Stimulated activated CD4-positive, alpha-beta T cell treated with anti-CD3 and anti-CD28 coated beads, Interleukin-4, amount 100 ng/mL, for 1 hour (primary cell): ENCODE measurements at regions not wholly inside any gene's neighbourhood (a gene's known extent, or its start where the extent isn't known, plus 50 kb on each side); places are given as distances from the start of the nearest gene placed in this dataset.

Experiments used
- DNase-seq: peaks from one replicate; pipeline ENCODE4 v3.0.0-alpha.2; 2020

- no peak for DNase-seq
These were observed 2141.7 kb upstream of the TENM3 start for GRCh38 chr4:180101348-180102083.

GRCh38 chr4:180103794-180104193 lies 2139.4 kb upstream of the TENM3 start:
- no peak for DNase-seq

GRCh38 chr4:180105362-180105761 lies 2137.8 kb upstream of the TENM3 start:
- no peak for DNase-seq

GRCh38 chr4:180106122-180106521 lies 2137.1 kb upstream of the TENM3 start:
- DNase-seq = no peak

GRCh38 chr4:180106997-180107396 lies 2136.2 kb upstream of the TENM3 start:
- no peak for DNase-seq

- no peak for DNase-seq
These were observed 2126.4 kb upstream of the TENM3 start for GRCh38 chr4:180116840-180117239.

GRCh38 chr4:180120068-180120467 lies 2123.1 kb upstream of the TENM3 start:
- no peak for DNase-seq

GRCh38 chr4:180134091-180134866 lies 2108.9 kb upstream of the TENM3 start:
- no peak for DNase-seq

GRCh38 chr4:180141734-180142133 lies 2101.5 kb upstream of the TENM3 start:
- DNase-seq = no peak

GRCh38 chr4:180148737-180149136 lies 2094.5 kb upstream of the TENM3 start:
- DNase-seq = no peak

- no peak for DNase-seq
These were observed 2092.4 kb upstream of the TENM3 start for GRCh38 chr4:180150818-180151217.

- no peak for DNase-seq
These were observed 2090.4 kb upstream of the TENM3 start for GRCh38 chr4:180152831-180153230.

- DNase-seq = no peak
These were observed 2089.6 kb upstream of the TENM3 start for GRCh38 chr4:180153587-180153986.

- DNase-seq = no peak
These were observed 2086.5 kb upstream of the TENM3 start for GRCh38 chr4:180156684-180157083.

GRCh38 chr4:180160195-180160983 lies 2082.8 kb upstream of the TENM3 start:
- DNase-seq = no peak

GRCh38 chr4:180164799-180165198 lies 2078.4 kb upstream of the TENM3 start:
- DNase-seq = no peak

- DNase-seq = no peak
These were observed 2073.8 kb upstream of the TENM3 start for GRCh38 chr4:180169394-180169793.

GRCh38 chr4:180169966-180170365 lies 2073.2 kb upstream of the TENM3 start:
- no peak for DNase-seq

- no peak for DNase-seq
These were observed 2064.1 kb upstream of the TENM3 start for GRCh38 chr4:180179146-180179545.

- DNase-seq = no peak
These were observed 2053.5 kb upstream of the TENM3 start for GRCh38 chr4:180189666-180190065.

GRCh38 chr4:180190382-180190781 lies 2052.8 kb upstream of the TENM3 start:
- DNase-seq = no peak

GRCh38 chr4:180197471-180197870 lies 2045.7 kb upstream of the TENM3 start:
- DNase-seq = no peak

- DNase-seq = no peak
These were observed 2039.9 kb upstream of the TENM3 start for GRCh38 chr4:180203349-180203748.

- DNase-seq = no peak
These were observed 2037.9 kb upstream of the TENM3 start for GRCh38 chr4:180205276-180205675.
